CD14-positive monocyte (primary cell): ENCODE measurements at regions not wholly inside any gene's neighbourhood (a gene's known extent, or its start where the extent isn't known, plus 50 kb on each side); places are given as distances from the start of the nearest gene placed in this dataset.
A peak's percentile ranks its signal among the peaks of the same experiment; 100 is the strongest.

Source experiments
- DNase-seq, 3 donors: peaks; one replicate each; pipeline ENCODE4 v3.0.0-alpha.2; 2011 to 2022
- H2AFZ ChIP-seq: 2 replicates; pipeline ENCODE4 v1.6.0; 2012; ENCODE audit warnings: mild to moderate bottlenecking, low read depth, low read length, inconsistent platforms; ENCODE audit not compliant: insufficient read depth, poor library complexity, severe bottlenecking
- H3K27ac ChIP-seq, 2 donors: 1 replicate in 1 of 2; 2 replicates in 1 of 2; pipeline ENCODE4 v1.5.1; 2012 to 2013; ENCODE audit warnings: low read length in 2 of 2, control low read depth in 1 of 2, inconsistent platforms in 1 of 2, low read depth in 1 of 2, mild to moderate bottlenecking in 1 of 2
- H3K27me3 ChIP-seq, 2 donors: one replicate each; pipeline versions ENCODE4 v1.6.0 to v1.6.1; 2011 to 2013; ENCODE audit warnings: low read length in 2 of 2; ENCODE audit not compliant: control insufficient read depth in 2 of 2, insufficient read depth in 2 of 2
- H3K36me3 ChIP-seq, 2 donors: replicated peaks in 1 of 2; 1 replicate in 1 of 2; 2 replicates in 1 of 2; pipeline versions ENCODE4 v1.5.1 to v1.6.1; 2012 to 2013; ENCODE audit warnings: low read length in 2 of 2, control low read depth in 1 of 2, inconsistent platforms in 1 of 2, mild to moderate bottlenecking in 1 of 2; ENCODE audit not compliant: insufficient read depth in 2 of 2, control insufficient read depth in 1 of 2
- H3K4me1 ChIP-seq, 2 donors: 1 replicate in 1 of 2; 2 replicates in 1 of 2; pipeline versions ENCODE4 v1.5.1 to v1.6.1; 2012 to 2013; ENCODE audit warnings: low read length in 2 of 2, control low read depth in 1 of 2, inconsistent platforms in 1 of 2, mild to moderate bottlenecking in 1 of 2, moderate library complexity in 1 of 2; ENCODE audit not compliant: insufficient read depth in 2 of 2, control insufficient read depth in 1 of 2
- H3K4me2 ChIP-seq: replicated peaks from 2 replicates; pipeline ENCODE3; 2012; ENCODE audit warnings: low read length, moderate library complexity, mild to moderate bottlenecking; ENCODE audit not compliant: poor library complexity, severe bottlenecking; ENCODE audit errors: extremely low read depth
- H3K4me3 ChIP-seq, 3 experiments: fragments of 200-600 bp in 1 of 3; sonication (generic) in 1 of 3; replicated peaks in 1 of 3; 1 replicate in 2 of 3; 2 replicates in 1 of 3; pipeline ENCODE4 v1.5.1; 2011 to 2013; ENCODE audit warnings: low read length in 3 of 3, mild to moderate bottlenecking in 3 of 3, control low read depth in 2 of 3, low read depth in 2 of 3, inconsistent platforms in 1 of 3, moderate library complexity in 1 of 3
- H3K79me2 ChIP-seq: 2 replicates; pipeline ENCODE4 v1.6.0; 2012; ENCODE audit warnings: mild to moderate bottlenecking, control low read depth, inconsistent platforms, low read length, moderate library complexity; ENCODE audit not compliant: insufficient read depth
- H3K9ac ChIP-seq: 2 replicates; pipeline ENCODE4 v1.6.0; 2017; ENCODE audit warnings: low read length, mild to moderate bottlenecking; ENCODE audit not compliant: insufficient read depth, poor library complexity, severe bottlenecking
- H3K9me3 ChIP-seq, 2 donors: replicated peaks in 1 of 2; 1 replicate in 1 of 2; 2 replicates in 1 of 2; pipeline versions ENCODE4 v1.5.1 to v1.6.1; 2012 to 2013; ENCODE audit warnings: low read length in 2 of 2, control low read depth in 1 of 2; ENCODE audit not compliant: control insufficient read depth in 1 of 2, insufficient read depth in 1 of 2
- H4K20me1 ChIP-seq: 2 replicates; pipeline ENCODE4 v1.6.0; 2012; ENCODE audit warnings: mild to moderate bottlenecking, low read length, control low read depth, moderate library complexity; ENCODE audit not compliant: insufficient read depth
- H3K27ac Mint-ChIP-seq, 7 donors: one replicate each; pipeline ENCODE4 v1.8.0; 2020; ENCODE audit warnings: mild to moderate bottlenecking in 7 of 7, mixed read lengths in 7 of 7, moderate library complexity in 6 of 7, inconsistent platforms in 2 of 7
- H3K27me3 Mint-ChIP-seq, 3 donors: one replicate each; pipeline ENCODE4 v1.8.0; 2021 to 2022; ENCODE audit warnings: low read depth in 3 of 3, mild to moderate bottlenecking in 3 of 3, mixed read lengths in 3 of 3, moderate library complexity in 3 of 3, inconsistent platforms in 1 of 3
- H3K36me3 Mint-ChIP-seq, 2 donors: one replicate each; pipeline ENCODE4 v1.8.0; 2020; ENCODE audit warnings: mixed read lengths in 2 of 2, inconsistent platforms in 1 of 2, mild to moderate bottlenecking in 1 of 2
- H3K4me1 Mint-ChIP-seq: one replicate; pipeline ENCODE4 v1.8.0; 2020; ENCODE audit warnings: mild to moderate bottlenecking, mixed read lengths
- H3K4me3 Mint-ChIP-seq, 2 donors: one replicate each; pipeline ENCODE4 v1.8.0; 2020; ENCODE audit warnings: mild to moderate bottlenecking in 2 of 2, mixed read lengths in 2 of 2, moderate library complexity in 1 of 2
- H3K9me3 Mint-ChIP-seq, 7 donors: one replicate each; pipeline ENCODE4 v1.8.0; 2020 to 2022; ENCODE audit warnings: mixed read lengths in 7 of 7, mild to moderate bottlenecking in 6 of 7, moderate library complexity in 6 of 7, inconsistent platforms in 2 of 7
- CTCF ChIP-seq: fragments of 200-600 bp; IDR thresholded peaks from one replicate; pipeline ENCODE4 v1.8.0; 2022; ENCODE audit warnings: antibody characterized with exemption, mild to moderate bottlenecking
- WGBS: methylation state at CpG from one replicate; pipeline ENCODE4 v1.1.5; 2013; ENCODE audit warnings: missing lambda C conversion rate; ENCODE audit not compliant: insufficient coverage; 5-methylcytosine and 5-hydroxymethylcytosine counted together
- intact Hi-C, 2 donors: fragments of 100-400 bp; cut with micrococcal nuclease; formaldehyde crosslinking; loops; one replicate each; pipeline versions ENCODE4 v1.15.0 to v1.15.1; 2023

DNA sequence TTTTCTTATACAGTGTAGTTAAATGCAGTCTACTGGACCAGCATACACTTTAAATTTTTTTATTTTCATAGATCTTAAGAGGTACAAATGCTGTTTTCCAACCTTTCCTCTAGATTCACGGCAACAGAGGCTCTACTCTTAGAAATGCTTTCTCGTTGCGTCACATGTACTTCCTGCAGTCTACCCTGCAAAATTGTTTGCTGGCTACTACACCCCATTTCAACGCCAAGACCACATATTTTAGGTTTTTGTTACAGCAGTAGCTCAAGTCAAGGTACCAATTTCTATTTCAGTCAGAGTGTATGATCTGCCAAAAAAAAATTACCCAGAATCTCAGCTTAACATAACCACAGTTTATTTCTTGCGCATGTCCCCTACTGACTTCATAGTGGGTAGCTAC lies 94.1 kb downstream of the TNFSF13B start:
- H2AFZ ChIP-seq = no peak overlapping the region
- no peaks in the 10 kb centered on the region for H3K79me2 ChIP-seq
- no peak overlapping the region for H3K4me3 Mint-ChIP-seq
- H3K36me3 Mint-ChIP-seq = no peaks in the 10 kb centered on the region
- H3K9ac ChIP-seq = no peak overlapping the region
- TF ChIP-seq CTCF = no peak
- H3K9me3 ChIP-seq = no peaks in the 10 kb centered on the region
- peaks cover 22 to 31% of the 10 kb centered on the region in 2 donors for H3K4me1 ChIP-seq
- peaks cover 0 to 2% (median 0%) of the 10 kb centered on the region in 3 donors for H3K27me3 Mint-ChIP-seq
- no peak overlapping the region for H3K4me2 ChIP-seq
- no peaks in the 10 kb centered on the region for H3K36me3 ChIP-seq
- no peak overlapping the region for H3K4me3 ChIP-seq
- peaks cover 0 to 15% (median 3%) of the 10 kb centered on the region in 7 donors for H3K9me3 Mint-ChIP-seq
- no peak for DNase-seq
- no peaks in the 10 kb centered on the region for H4K20me1 ChIP-seq
- H3K27me3 ChIP-seq = no peaks in the 10 kb centered on the region
- peaks cover 28% of the 10 kb centered on the region for H3K4me1 Mint-ChIP-seq
- H3K27ac ChIP-seq = no peak overlapping the region
- intact Hi-C loops = no loop called here
- 43% methylated on average over 5 of the region's 5 CpGs for WGBS
- H3K27ac Mint-ChIP-seq = no peak overlapping the region

DNA sequence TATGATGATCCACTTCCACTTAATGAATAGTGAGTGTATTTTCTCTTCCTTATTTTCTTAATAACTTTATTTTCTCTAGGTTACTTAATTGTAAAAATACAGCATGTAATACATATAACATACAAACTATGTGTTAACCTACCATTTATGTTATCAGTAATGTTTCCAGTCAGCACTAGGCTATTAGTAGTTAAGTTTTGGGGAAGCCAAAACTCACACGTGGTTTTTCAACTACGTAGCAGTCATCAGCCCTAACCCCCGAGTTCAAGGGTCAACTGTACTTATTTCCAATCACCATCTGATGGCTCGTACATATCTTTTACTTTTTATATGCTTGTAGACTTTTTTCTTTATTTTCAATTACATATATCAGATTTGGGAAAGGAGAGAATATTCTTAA lies 95.7 kb downstream of the TNFSF13B start:
- no CpG with 5 or more reads among the region's 4 CpGs for WGBS
- H3K27ac ChIP-seq = peak overlapping the region in 1 of 2 donors; percentile 37
- H3K27ac Mint-ChIP-seq = peak overlapping the region in 6 of 7 donors; percentile 11 to 83 (median 54)

More for the DNA sequence above, 95.7 kb downstream of the TNFSF13B start:
- no peaks in the 10 kb centered on the region for H3K9me3 ChIP-seq
- H3K4me2 ChIP-seq = no peak overlapping the region
- peaks cover 0 to 2% (median 0%) of the 10 kb centered on the region in 3 donors for H3K27me3 Mint-ChIP-seq
- peaks cover 34% of the 10 kb centered on the region for H3K4me1 Mint-ChIP-seq
- peak overlapping the region; percentile 6 for H2AFZ ChIP-seq
- intact Hi-C loops = no loop called here
- H3K79me2 ChIP-seq = no peaks in the 10 kb centered on the region
- TF ChIP-seq CTCF = no peak
- peaks cover 0 to under 1% of the 10 kb centered on the region in 2 donors for H3K36me3 Mint-ChIP-seq
- no peaks in the 10 kb centered on the region for H4K20me1 ChIP-seq
- H3K4me3 ChIP-seq = no peak overlapping the region
- H3K4me3 Mint-ChIP-seq = no peak overlapping the region
- peaks cover 0 to 17% (median 3%) of the 10 kb centered on the region in 7 donors for H3K9me3 Mint-ChIP-seq
- no peaks in the 10 kb centered on the region for H3K36me3 ChIP-seq
- H3K27me3 ChIP-seq = no peaks in the 10 kb centered on the region
- DNase-seq = no peak
- peaks cover 32 to 41% of the 10 kb centered on the region in 2 donors for H3K4me1 ChIP-seq
- no peak overlapping the region for H3K9ac ChIP-seq
